Umbilical cord (tissue), 1 donor: ENCODE measurements at regions not wholly inside any gene's neighbourhood (a gene's known extent, or its start where the extent isn't known, plus 50 kb on each side); places are given as distances from the start of the nearest gene placed in this dataset.
A peak's percentile ranks its signal among the peaks of the same experiment; 100 is the strongest.
"Not testable (repeated sequence)": the region's sequence is repeated elsewhere in the genome, so short reads cannot be mapped to it uniquely, and the experiment has no call there.

ENCODE experiments used
- DNase-seq: peaks from one replicate; pipeline ENCODE4 v3.0.0-alpha.2; 2015; ENCODE audit warnings: low spot score

GRCh38 chr4:27075603-27076002 is 215.0 kb downstream of the STIM2 start:
- DNase-seq, result not testable (repeated sequence)

- DNase-seq, result no peak
These were observed 218.4 kb downstream of the STIM2 start for GRCh38 chr4:27078934-27079455.

- DNase-seq, result peak; percentile 11
These were observed 221.3 kb downstream of the STIM2 start for GRCh38 chr4:27081675-27082586.

- no peak for DNase-seq
These were observed 222.1 kb downstream of the STIM2 start for GRCh38 chr4:27082776-27083175.

GRCh38 chr4:27084685-27085361 is 224.2 kb downstream of the STIM2 start:
- DNase-seq, result peak; percentile 6

- DNase-seq, result no peak
These were observed 224.8 kb downstream of the STIM2 start for GRCh38 chr4:27085396-27085795.

GRCh38 chr4:27087306-27088045 is 226.8 kb downstream of the STIM2 start:
- no peak for DNase-seq

- DNase-seq, result no peak
These were observed 227.8 kb downstream of the STIM2 start for GRCh38 chr4:27088491-27088890.

GRCh38 chr4:27089186-27089585 is 228.5 kb downstream of the STIM2 start:
- no peak for DNase-seq

GRCh38 chr4:27090406-27090805 is 229.8 kb downstream of the STIM2 start:
- DNase-seq, result no peak

- DNase-seq, result no peak
These were observed 233.6 kb downstream of the STIM2 start for GRCh38 chr4:27094224-27094623.

GRCh38 chr4:27094783-27095182 is 234.1 kb downstream of the STIM2 start:
- DNase-seq, result no peak

GRCh38 chr4:27096142-27096824 is 235.6 kb downstream of the STIM2 start:
- DNase-seq, result no peak

GRCh38 chr4:27098034-27098433 is 237.4 kb downstream of the STIM2 start:
- no peak for DNase-seq

GRCh38 chr4:27100713-27101112 is 240.1 kb downstream of the STIM2 start:
- no peak for DNase-seq

- no peak for DNase-seq
These were observed 240.5 kb downstream of the STIM2 start for GRCh38 chr4:27101126-27101525.

- DNase-seq, result no peak
These were observed 240.9 kb downstream of the STIM2 start for GRCh38 chr4:27101561-27101960.

GRCh38 chr4:27111627-27112026 is 251.0 kb downstream of the STIM2 start:
- no peak for DNase-seq

GRCh38 chr4:27112587-27112986 is 251.9 kb downstream of the STIM2 start:
- no peak for DNase-seq

- no peak for DNase-seq
These were observed 254.6 kb downstream of the STIM2 start for GRCh38 chr4:27115221-27115620.

- no peak for DNase-seq
These were observed 256.8 kb downstream of the STIM2 start for GRCh38 chr4:27117453-27117852.
